ENCODE measurements at regions not wholly inside any gene's neighbourhood (a gene's known extent, or its start where the extent isn't known, plus 50 kb on each side); places are given as distances from the start of the nearest gene placed in this dataset.

DNA sequence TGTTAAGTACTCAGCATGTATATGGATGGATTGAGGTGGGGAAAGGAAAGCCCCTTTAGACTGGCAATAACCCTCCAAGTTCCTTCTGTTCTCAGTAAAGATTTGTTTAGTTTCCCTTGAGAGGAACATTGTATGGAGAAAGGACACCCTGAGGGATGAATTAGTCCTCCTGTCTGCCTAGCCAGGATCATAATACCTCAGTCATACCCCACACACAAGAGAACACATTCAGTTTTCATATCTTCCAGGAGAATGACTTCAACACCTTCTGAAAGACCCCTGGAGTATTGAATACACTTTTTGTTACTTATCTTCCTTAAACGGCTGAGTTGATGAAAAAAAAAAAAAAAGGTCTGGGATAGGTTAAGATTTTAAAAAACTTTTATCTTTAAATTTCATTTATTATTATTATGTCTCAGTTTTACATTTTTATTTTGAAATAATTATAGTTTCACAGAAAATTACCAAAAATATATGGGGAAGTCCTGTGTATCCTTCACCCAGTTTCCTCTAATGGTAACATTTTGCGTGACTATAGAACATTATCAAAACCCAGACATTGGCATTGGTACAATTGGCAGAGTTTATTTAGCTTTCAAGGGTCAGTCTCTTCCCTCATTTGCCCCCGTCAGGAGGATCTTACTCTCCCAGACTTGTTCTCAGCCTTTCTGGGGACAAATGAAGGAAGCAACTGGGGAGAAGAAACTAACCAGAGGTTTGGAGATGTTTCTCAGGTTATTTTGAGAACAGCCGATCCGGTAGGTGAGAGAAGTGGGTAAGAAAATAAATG, 88.0 kb downstream of the ACTBL2 start:
- TF ChIP-seq, protein P1, sequence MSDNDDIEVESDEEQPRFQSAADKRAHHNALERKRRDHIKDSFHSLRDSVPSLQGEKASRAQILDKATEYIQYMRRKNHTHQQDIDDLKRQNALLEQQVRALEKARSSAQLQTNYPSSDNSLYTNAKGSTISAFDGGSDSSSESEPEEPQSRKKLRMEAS (IDR thresholded peaks at IDR 0.05; ENCODE audit: low read depth, low read length), result no peak
- TF ChIP-seq POLR2A (IDR thresholded peaks at IDR 0.05; ENCODE audit: extremely low read depth, insufficient read length) (no peak), CTCF (IDR thresholded peaks at IDR 0.05; ENCODE audit: low read depth, low read length) (no peak), MYC (IDR thresholded peaks at IDR 0.05; ENCODE audit: low read depth, low read length) (no peak)
- no peak for DNase-seq (ENCODE audit: low read depth)
- H3K4me3 ChIP-seq (ENCODE audit: low read depth, low read length), result no peak overlapping the region

GRCh38 chr5:57386958-57387357, 95.7 kb downstream of the ACTBL2 start:
- DNase-seq (ENCODE audit: low read depth), result peak; percentile 32
- no peak overlapping the region for H3K4me3 ChIP-seq (ENCODE audit: low read depth, low read length)
- no peak for TF ChIP-seq CTCF (IDR thresholded peaks at IDR 0.05; ENCODE audit: low read depth, low read length)
- TF ChIP-seq POLR2A (IDR thresholded peaks at IDR 0.05; ENCODE audit: extremely low read depth, insufficient read length), result no peak
- TF ChIP-seq, protein P1 (IDR thresholded peaks at IDR 0.05; ENCODE audit: low read depth, low read length), result no peak
- no peak for TF ChIP-seq MYC (IDR thresholded peaks at IDR 0.05; ENCODE audit: low read depth, low read length)

DNA sequence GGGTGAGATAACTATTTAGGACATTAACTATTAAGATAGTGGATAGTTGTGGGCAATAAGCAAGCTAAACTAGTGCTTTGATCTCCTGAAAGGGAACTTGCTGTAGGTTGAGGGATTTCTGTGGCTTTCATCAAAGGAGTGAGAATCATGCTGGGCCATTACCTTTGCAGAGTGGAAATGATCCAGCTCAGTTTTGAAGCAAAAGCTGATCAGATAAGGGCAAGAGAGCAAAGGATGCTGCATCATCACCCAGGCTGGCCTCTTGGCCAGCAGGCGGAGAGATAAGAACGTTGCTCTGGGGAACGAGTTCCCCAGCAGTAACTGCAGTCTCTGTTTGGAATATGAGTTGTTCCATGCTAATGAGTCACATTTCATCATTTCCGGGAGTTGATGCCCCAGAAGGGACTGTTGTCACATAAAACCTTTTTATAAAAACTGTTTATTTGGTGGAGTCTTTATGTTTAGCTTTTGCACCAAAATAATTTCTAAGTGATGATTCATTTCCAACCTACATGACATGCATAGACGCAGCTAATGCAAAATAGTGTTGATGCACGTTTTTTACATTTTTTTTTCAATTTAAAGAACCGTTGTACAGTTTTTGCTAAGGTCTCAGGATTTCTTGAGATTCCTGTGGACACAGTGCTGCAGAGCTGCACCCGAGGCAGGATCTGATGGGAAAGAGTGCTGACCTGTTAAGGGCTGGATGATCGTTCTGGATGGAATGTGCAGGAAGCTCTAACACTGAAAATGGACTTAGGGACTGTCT, 99.3 kb downstream of the ACTBL2 start:
- peak; percentile 80 for DNase-seq (ENCODE audit: low read depth)
- no peak overlapping the region for H3K4me3 ChIP-seq (ENCODE audit: low read depth, low read length)
- TF ChIP-seq MYC (IDR thresholded peaks at IDR 0.05; ENCODE audit: low read depth, low read length) (no peak), POLR2A (IDR thresholded peaks at IDR 0.05; ENCODE audit: extremely low read depth, insufficient read length) (no peak), CTCF (IDR thresholded peaks at IDR 0.05; ENCODE audit: low read depth, low read length) (peak; percentile 11)
- TF ChIP-seq, protein P1 (IDR thresholded peaks at IDR 0.05; ENCODE audit: low read depth, low read length), result no peak

GRCh38 chr5:57382655-57383054, 100.0 kb downstream of the ACTBL2 start:
- no peak for DNase-seq (ENCODE audit: low read depth)
- H3K4me3 ChIP-seq (ENCODE audit: low read depth, low read length), result no peak overlapping the region
- TF ChIP-seq POLR2A (IDR thresholded peaks at IDR 0.05; ENCODE audit: extremely low read depth, insufficient read length), result no peak
- TF ChIP-seq, protein P1 (IDR thresholded peaks at IDR 0.05; ENCODE audit: low read depth, low read length), result no peak
- TF ChIP-seq CTCF (IDR thresholded peaks at IDR 0.05; ENCODE audit: low read depth, low read length), result no peak

- TF ChIP-seq POLR2A (IDR thresholded peaks at IDR 0.05; ENCODE audit: extremely low read depth, insufficient read length) (no peak), CTCF (IDR thresholded peaks at IDR 0.05; ENCODE audit: low read depth, low read length) (no peak), MYC (IDR thresholded peaks at IDR 0.05; ENCODE audit: low read depth, low read length) (no peak)
- no peak overlapping the region for H3K4me3 ChIP-seq (ENCODE audit: low read depth, low read length)
- no peak for DNase-seq (ENCODE audit: low read depth)
These were observed 112.2 kb downstream of the ACTBL2 start for GRCh38 chr5:57370376-57370775.

Measured in NB4 (cell line).